ENCODE measurements at regions not wholly inside any gene's neighbourhood (a gene's known extent, or its start where the extent isn't known, plus 50 kb on each side); places are given as distances from the start of the nearest gene placed in this dataset.

DNA sequence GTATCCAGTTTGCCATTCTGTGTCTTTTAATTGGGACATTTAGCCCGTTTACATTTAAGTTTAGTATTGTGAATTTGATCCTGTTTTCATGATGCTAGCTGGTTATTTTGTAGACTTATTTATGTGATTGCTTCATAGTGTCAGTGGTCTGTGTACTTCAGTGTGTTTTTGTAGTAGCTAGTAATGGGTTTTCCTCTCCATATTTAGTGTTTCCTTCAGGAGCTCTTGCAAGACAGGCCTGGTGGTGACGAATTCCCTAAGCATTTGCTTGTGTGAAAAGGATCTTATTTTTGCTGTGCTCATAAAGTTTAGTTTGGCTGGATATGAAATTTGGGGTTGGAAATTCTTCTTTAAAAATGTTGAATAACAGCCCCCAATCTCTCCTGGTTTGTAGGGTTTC is 69.2 kb upstream of the PDC start:
- WGBS, 3 donors: 80 to 89% (median 86%) methylated on average over 2 of the region's 2 CpGs
- TF ChIP-seq POLR2A (IDR thresholded peaks at IDR 0.05) (no peak), EP300 (IDR thresholded peaks at IDR 0.05) (no peak), CTCF (IDR thresholded peaks at IDR 0.05) (no peak)

DNA sequence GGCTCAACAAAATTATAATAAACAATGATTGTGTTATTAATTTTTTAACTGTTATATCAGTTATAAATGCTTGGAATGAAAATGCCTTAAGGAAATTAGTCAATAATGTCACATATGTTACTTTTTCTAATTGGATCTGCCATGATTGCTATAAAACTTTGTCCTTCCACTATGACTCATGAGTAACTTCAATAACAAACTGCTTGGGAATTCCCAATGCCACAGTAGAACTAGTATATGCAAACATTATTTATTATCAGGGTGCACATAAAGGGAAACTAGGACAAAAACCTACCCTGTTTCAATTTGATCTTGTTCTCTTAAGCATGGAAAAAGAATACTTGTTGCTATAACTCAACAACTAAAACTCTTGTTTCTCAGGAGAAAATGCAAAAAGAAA is 59.1 kb upstream of the PDC start:
- TF ChIP-seq EP300 (IDR thresholded peaks at IDR 0.05): no peak
- TF ChIP-seq POLR2A (IDR thresholded peaks at IDR 0.05): no peak
- TF ChIP-seq CTCF (IDR thresholded peaks at IDR 0.05): no peak
- intact Hi-C loops (cut with DNase I): no loop called here
- H3K4me1 ChIP-seq (ENCODE audit: insufficient read depth): no peaks in the 10 kb centered on the region
- no peak overlapping the region for H3K27ac ChIP-seq
- H3K27me3 ChIP-seq: no peaks in the 10 kb centered on the region
- no peaks in the 10 kb centered on the region for H3K36me3 ChIP-seq
- H3K9me3 ChIP-seq: peaks cover 0 to 5% of the 10 kb centered on the region in 2 donors
- DNase-seq: no peak
- no peak overlapping the region for H3K4me3 ChIP-seq

More for the DNA sequence above, 69.2 kb upstream of the PDC start:
- no peak for DNase-seq
- H3K27ac ChIP-seq: no peak overlapping the region
- H3K4me3 ChIP-seq: no peak overlapping the region
- no peaks in the 10 kb centered on the region for H3K4me1 ChIP-seq (ENCODE audit: insufficient read depth)
- no peaks in the 10 kb centered on the region for H3K9me3 ChIP-seq
- no peaks in the 10 kb centered on the region for H3K27me3 ChIP-seq
- intact Hi-C loops (cut with DNase I): no loop called here
- no peaks in the 10 kb centered on the region for H3K36me3 ChIP-seq

DNA sequence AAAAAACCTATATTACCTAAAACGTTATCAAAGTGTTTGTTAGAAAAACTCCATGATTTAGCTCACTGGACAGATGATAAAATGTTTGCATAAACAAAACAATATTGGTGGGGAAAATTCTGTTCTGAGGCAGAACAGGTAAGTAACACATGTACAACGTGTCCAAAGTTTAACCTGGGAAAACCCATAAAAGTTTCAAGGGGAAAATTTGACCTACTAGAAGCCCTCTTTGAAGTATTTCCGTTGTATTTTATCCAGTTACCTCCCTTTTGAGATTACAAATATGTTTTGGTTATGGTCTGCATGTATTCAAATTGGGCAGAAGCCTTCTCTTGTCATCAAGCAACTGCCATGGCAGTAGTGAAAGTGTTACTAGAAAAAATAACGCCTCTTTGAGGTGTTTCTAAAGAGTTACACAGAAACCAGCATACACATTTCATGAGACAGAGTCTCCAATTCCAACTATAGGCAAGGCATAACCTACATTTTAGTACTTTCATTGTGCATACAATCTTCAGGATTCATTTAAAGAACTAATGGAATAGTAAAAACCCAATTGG is 58.0 kb upstream of the PDC start:
- H3K9me3 ChIP-seq: peaks cover 0 to 5% of the 10 kb centered on the region in 2 donors
- H3K36me3 ChIP-seq: no peaks in the 10 kb centered on the region
- WGBS, 3 donors: 48 to 67% (median 59%) methylated on average over 4 of the region's 4 CpGs
- no peak for DNase-seq
- intact Hi-C loops (cut with DNase I): no loop called here
- TF ChIP-seq EP300 (IDR thresholded peaks at IDR 0.05): no peak
- no peak for TF ChIP-seq CTCF (IDR thresholded peaks at IDR 0.05)
- no peak for TF ChIP-seq POLR2A (IDR thresholded peaks at IDR 0.05)
- H3K27ac ChIP-seq: no peak overlapping the region
- H3K4me3 ChIP-seq: no peak overlapping the region
- H3K27me3 ChIP-seq: no peaks in the 10 kb centered on the region
- no peaks in the 10 kb centered on the region for H3K4me1 ChIP-seq (ENCODE audit: insufficient read depth)

GRCh38 chr1:186518395-186518794 is 57.5 kb upstream of the PDC start:
- DNase-seq: no peak
- Histone ChIP-seq H3K27ac (no peak overlapping the region), H3K4me1 (ENCODE audit: insufficient read depth) (no peaks in the 10 kb centered on the region), H3K27me3 (no peaks in the 10 kb centered on the region), H3K4me3 (no peak overlapping the region), H3K36me3 (no peaks in the 10 kb centered on the region), H3K9me3 (no peaks in the 10 kb centered on the region)
- intact Hi-C loops (cut with DNase I): no loop called here
- TF ChIP-seq CTCF (IDR thresholded peaks at IDR 0.05): no peak
- TF ChIP-seq EP300 (IDR thresholded peaks at IDR 0.05): no peak

- H3K9me3 ChIP-seq: no peaks in the 10 kb centered on the region
- 73 to 81% (median 76%) methylated on average over 4 of the region's 4 CpGs for WGBS, 3 donors
- H3K36me3 ChIP-seq: no peaks in the 10 kb centered on the region
- DNase-seq: no peak
- TF ChIP-seq EP300 (IDR thresholded peaks at IDR 0.05) (no peak), CTCF (IDR thresholded peaks at IDR 0.05) (no peak), POLR2A (IDR thresholded peaks at IDR 0.05) (no peak)
- no peaks in the 10 kb centered on the region for H3K4me1 ChIP-seq (ENCODE audit: insufficient read depth)
- intact Hi-C loops (cut with DNase I): no loop called here
- no peak overlapping the region for H3K4me3 ChIP-seq
- H3K27me3 ChIP-seq: no peaks in the 10 kb centered on the region
- H3K27ac ChIP-seq: no peak overlapping the region
These were observed 53.5 kb upstream of the PDC start for GRCh38 chr1:186514367-186514766.

All from ovary (tissue), 7 donors.